Smooth muscle cell (in vitro differentiated cells): ENCODE measurements at regions not wholly inside any gene's neighbourhood (a gene's known extent, or its start where the extent isn't known, plus 50 kb on each side); places are given as distances from the start of the nearest gene placed in this dataset.

Experiments used
- DNase-seq: peaks from one replicate; lab custom pipeline; 2025; ENCODE audit not compliant: unreplicated experiment; lab: John Stamatoyannopoulos, UW
- H2AFZ ChIP-seq: fragments of 200-600 bp; sonication (generic); 2 replicates; pipeline ENCODE4 v1.6.0; 2016; ENCODE audit warnings: antibody characterized with exemption, low read depth, mild to moderate bottlenecking
- H3F3A ChIP-seq: fragments of 200-600 bp; sonication (generic); 2 replicates; pipeline ENCODE4 v1.6.0; 2017; ENCODE audit warnings: antibody characterized with exemption, low read depth
- H3K27ac ChIP-seq: fragments of 200-600 bp; sonication (generic); 2 replicates; pipeline ENCODE4 v1.5.1; 2016; ENCODE audit warnings: low read depth, mild to moderate bottlenecking
- H3K27me3 ChIP-seq: fragments of 200-600 bp; sonication (generic); 2 replicates; pipeline ENCODE4 v1.6.1; 2016; ENCODE audit warnings: low read depth, mild to moderate bottlenecking
- H3K36me3 ChIP-seq: fragments of 200-600 bp; sonication (generic); 2 replicates; pipeline ENCODE4 v1.5.1; 2016; ENCODE audit warnings: low read depth
- H3K4me1 ChIP-seq: fragments of 200-600 bp; sonication (generic); 2 replicates; pipeline ENCODE4 v1.5.1; 2016; ENCODE audit warnings: low read depth
- H3K4me2 ChIP-seq: fragments of 200-600 bp; sonication (generic); 2 replicates; pipeline ENCODE4 v1.6.0; 2016; ENCODE audit warnings: mild to moderate bottlenecking
- H3K4me3 ChIP-seq: fragments of 200-600 bp; sonication (generic); 2 replicates; pipeline ENCODE4 v1.5.1; 2016; ENCODE audit warnings: mild to moderate bottlenecking
- H3K79me2 ChIP-seq: fragments of 200-600 bp; sonication (generic); 2 replicates; pipeline ENCODE4 v1.6.0; 2016; ENCODE audit warnings: low read depth, mild to moderate bottlenecking
- H3K9ac ChIP-seq: fragments of 200-600 bp; sonication (generic); 2 replicates; pipeline ENCODE4 v1.6.0; 2016; ENCODE audit warnings: low read depth
- H3K9me3 ChIP-seq: fragments of 200-600 bp; sonication (generic); replicated peaks from 2 replicates; pipeline ENCODE4 v1.5.1; 2016; ENCODE audit warnings: low read depth
- H4K20me1 ChIP-seq: fragments of 200-600 bp; sonication (generic); 2 replicates; pipeline ENCODE4 v1.6.0; 2016; ENCODE audit warnings: low read depth
- WGBS: methylation state at CpG from one replicate; pipeline ENCODE4 v1.1.7; 2016; ENCODE audit warnings: low lambda C conversion rate; 5-methylcytosine and 5-hydroxymethylcytosine counted together
- TF ChIP-seq, protein P1 (sequence below): fragments of 200-600 bp; sonication (generic); IDR thresholded peaks from 2 replicates; pipeline ENCODE4 v1.5.1; 2017; ENCODE audit warnings: borderline replicate concordance, mild to moderate bottlenecking, antibody characterized with exemption; ENCODE audit not compliant: insufficient read depth, poor library complexity, severe bottlenecking

DNA sequence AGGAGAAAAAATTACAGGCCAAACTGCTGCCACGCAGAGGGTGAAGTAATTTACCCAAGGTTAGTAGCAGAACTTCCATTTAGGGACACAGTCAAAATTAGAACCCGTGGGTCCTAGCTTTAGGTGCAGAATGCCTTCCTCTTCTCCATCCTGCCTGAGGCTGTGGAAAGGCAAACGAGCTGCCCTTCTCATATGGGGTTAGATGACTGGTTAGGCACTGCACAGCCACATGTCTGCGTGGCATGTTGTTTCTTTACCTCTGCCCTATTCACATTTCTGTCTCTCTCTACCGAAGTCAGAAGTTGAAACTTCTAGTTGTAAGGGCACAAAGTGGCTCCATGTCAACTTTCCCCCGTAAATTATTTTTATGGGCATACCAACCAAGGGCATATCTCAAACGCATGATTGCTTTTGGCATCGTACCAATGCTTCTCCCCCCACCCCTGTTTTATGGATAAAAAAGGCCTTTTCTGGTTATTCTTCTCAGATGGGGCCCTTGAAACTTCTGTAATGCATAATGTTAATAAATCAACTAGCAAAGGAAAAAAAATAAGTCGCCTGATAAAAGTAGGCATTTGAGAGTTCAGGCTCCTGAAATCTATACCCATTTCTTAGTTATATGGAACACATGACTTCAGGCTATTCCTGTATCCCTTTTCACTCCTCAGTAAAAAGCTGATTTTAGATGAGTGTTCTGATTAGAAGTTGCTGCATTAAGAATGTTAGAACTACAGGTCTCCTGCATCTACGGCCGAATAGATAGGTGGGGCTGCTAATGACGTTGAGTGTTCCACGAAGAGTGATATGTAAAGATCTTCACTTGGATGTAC lies 139.6 kb upstream of the NRIP1 start:
- Histone ChIP-seq H3K4me3 (no peak overlapping the region), H3K4me2 (no peak overlapping the region), H3K79me2 (no peaks in the 10 kb centered on the region), H4K20me1 (no peaks in the 10 kb centered on the region), H3K27me3 (no peaks in the 10 kb centered on the region), H3K27ac (no peak overlapping the region), H3K36me3 (no peaks in the 10 kb centered on the region), H3F3A (no peaks in the 10 kb centered on the region), H3K4me1 (peaks cover under 1% of the 10 kb centered on the region), H3K9ac (no peak overlapping the region), H2AFZ (no peak overlapping the region), H3K9me3 (no peaks in the 10 kb centered on the region)
- TF ChIP-seq, protein P1, sequence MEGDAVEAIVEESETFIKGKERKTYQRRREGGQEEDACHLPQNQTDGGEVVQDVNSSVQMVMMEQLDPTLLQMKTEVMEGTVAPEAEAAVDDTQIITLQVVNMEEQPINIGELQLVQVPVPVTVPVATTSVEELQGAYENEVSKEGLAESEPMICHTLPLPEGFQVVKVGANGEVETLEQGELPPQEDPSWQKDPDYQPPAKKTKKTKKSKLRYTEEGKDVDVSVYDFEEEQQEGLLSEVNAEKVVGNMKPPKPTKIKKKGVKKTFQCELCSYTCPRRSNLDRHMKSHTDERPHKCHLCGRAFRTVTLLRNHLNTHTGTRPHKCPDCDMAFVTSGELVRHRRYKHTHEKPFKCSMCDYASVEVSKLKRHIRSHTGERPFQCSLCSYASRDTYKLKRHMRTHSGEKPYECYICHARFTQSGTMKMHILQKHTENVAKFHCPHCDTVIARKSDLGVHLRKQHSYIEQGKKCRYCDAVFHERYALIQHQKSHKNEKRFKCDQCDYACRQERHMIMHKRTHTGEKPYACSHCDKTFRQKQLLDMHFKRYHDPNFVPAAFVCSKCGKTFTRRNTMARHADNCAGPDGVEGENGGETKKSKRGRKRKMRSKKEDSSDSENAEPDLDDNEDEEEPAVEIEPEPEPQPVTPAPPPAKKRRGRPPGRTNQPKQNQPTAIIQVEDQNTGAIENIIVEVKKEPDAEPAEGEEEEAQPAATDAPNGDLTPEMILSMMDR: no peak
- DNase-seq: no peak
- WGBS: 73% methylated on average over 13 of the region's 13 CpGs

DNA sequence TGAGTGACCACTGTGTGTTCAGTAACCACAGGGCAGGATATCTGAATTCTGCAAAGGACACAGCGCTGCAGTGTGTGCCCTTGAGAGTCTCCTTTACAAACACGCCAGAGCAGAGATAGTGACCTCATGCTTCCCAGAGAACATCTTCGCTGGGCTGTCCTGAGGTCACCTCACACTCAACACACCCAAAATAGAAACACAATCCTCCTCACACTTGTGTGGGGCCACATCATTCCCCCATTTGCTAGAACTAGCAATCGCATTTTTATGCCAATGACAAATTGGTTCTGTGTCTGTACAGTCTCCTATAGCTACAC lies 140.1 kb upstream of the NRIP1 start:
- no peak overlapping the region for H3K4me2 ChIP-seq
- H3K9ac ChIP-seq: no peak overlapping the region
- no peaks in the 10 kb centered on the region for H3F3A ChIP-seq
- no peak overlapping the region for H2AFZ ChIP-seq
- H3K27ac ChIP-seq: no peak overlapping the region
- TF ChIP-seq, protein P1: no peak
- H3K4me3 ChIP-seq: no peak overlapping the region
- DNase-seq: no peak
- H3K9me3 ChIP-seq: no peaks in the 10 kb centered on the region
- WGBS: 92% methylated on average over 4 of the region's 4 CpGs
- no peaks in the 10 kb centered on the region for H3K79me2 ChIP-seq
- H3K4me1 ChIP-seq: no peaks in the 10 kb centered on the region
- no peaks in the 10 kb centered on the region for H3K36me3 ChIP-seq
- H4K20me1 ChIP-seq: no peaks in the 10 kb centered on the region
- H3K27me3 ChIP-seq: no peaks in the 10 kb centered on the region

DNA sequence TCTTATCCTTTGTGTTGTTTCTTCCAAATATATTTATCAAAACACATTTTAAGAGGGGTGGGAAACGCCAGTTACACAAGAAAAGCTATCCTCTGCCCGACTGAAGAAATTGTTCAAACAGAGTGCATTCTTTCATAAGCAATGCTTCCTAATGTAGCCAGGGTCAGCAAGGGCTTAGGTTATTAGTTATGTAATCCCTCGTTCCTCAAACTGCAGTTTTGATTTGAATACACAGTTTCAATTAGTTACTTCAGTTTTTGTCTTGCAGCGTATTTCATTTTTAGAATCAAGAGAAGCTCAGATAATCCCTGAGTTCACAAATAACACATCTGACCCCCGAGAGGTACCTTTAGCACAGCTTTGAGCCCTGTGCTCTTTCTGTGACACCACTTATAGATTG lies 141.7 kb upstream of the NRIP1 start:
- H2AFZ ChIP-seq: no peak overlapping the region
- no peaks in the 10 kb centered on the region for H3K27me3 ChIP-seq
- H3K4me1 ChIP-seq: no peaks in the 10 kb centered on the region
- no peak for DNase-seq
- TF ChIP-seq, protein P1: no peak
- no peaks in the 10 kb centered on the region for H3K9me3 ChIP-seq
- WGBS: 92% methylated on average over 5 of the region's 5 CpGs
- no peaks in the 10 kb centered on the region for H3K79me2 ChIP-seq
- no peaks in the 10 kb centered on the region for H3K36me3 ChIP-seq
- no peak overlapping the region for H3K27ac ChIP-seq
- H3K9ac ChIP-seq: no peak overlapping the region
- no peak overlapping the region for H3K4me3 ChIP-seq
- H4K20me1 ChIP-seq: no peaks in the 10 kb centered on the region
- H3F3A ChIP-seq: no peaks in the 10 kb centered on the region
- H3K4me2 ChIP-seq: no peak overlapping the region

DNA sequence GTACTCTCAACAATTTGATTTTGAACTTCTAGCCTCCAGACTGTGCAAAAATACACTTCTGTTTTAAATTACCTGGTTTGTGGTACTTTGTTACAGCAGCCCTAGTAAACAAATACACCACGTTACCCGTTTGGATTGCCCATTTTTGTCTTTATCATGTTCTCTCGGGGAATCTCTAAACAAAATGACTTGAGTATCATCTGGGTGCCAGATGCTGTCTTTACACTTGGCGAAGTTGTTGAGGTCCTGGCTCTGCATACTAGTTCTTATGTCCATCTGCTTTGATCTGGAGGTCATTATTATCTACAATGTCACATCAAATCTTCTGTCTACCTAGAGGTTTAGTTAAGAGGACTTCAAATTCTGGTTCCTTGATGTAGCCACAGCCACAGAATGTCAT lies 142.4 kb upstream of the NRIP1 start:
- TF ChIP-seq, protein P1: no peak
- no peak overlapping the region for H3K4me3 ChIP-seq
- H3K4me2 ChIP-seq: no peak overlapping the region
- H3K27me3 ChIP-seq: no peaks in the 10 kb centered on the region
- no peak overlapping the region for H3K9ac ChIP-seq
- no peaks in the 10 kb centered on the region for H3F3A ChIP-seq
- H3K79me2 ChIP-seq: no peaks in the 10 kb centered on the region
- H3K36me3 ChIP-seq: no peaks in the 10 kb centered on the region
- no peak overlapping the region for H2AFZ ChIP-seq
- 79% methylated on average over 4 of the region's 4 CpGs for WGBS
- H3K4me1 ChIP-seq: no peaks in the 10 kb centered on the region
- H3K27ac ChIP-seq: no peak overlapping the region
- H3K9me3 ChIP-seq: no peaks in the 10 kb centered on the region
- DNase-seq: no peak
- H4K20me1 ChIP-seq: no peaks in the 10 kb centered on the region
